Ectodermal cell (in vitro differentiated cells): ENCODE measurements at regions not wholly inside any gene's neighbourhood (a gene's known extent, or its start where the extent isn't known, plus 50 kb on each side); places are given as distances from the start of the nearest gene placed in this dataset.
"Not testable (repeated sequence)": the region's sequence is repeated elsewhere in the genome, so short reads cannot be mapped to it uniquely, and the experiment has no call there.

Source experiments
- H3K27ac ChIP-seq: 2 replicates; pipeline ENCODE4 v1.7.0; 2013; ENCODE audit warnings: mild to moderate bottlenecking, low read depth, low read length; ENCODE audit not compliant: insufficient read depth, poor library complexity, severe bottlenecking
- H3K27me3 ChIP-seq: 2 replicates; pipeline ENCODE4 v1.7.0; 2013; ENCODE audit warnings: mild to moderate bottlenecking, low read length; ENCODE audit not compliant: insufficient read depth, control insufficient read depth, poor library complexity, severe bottlenecking
- H3K36me3 ChIP-seq: one replicate; pipeline ENCODE4 v1.7.0; 2013; ENCODE audit warnings: low read length; ENCODE audit not compliant: control insufficient read depth, insufficient read depth
- H3K4me1 ChIP-seq: one replicate; pipeline ENCODE4 v1.7.0; 2013; ENCODE audit warnings: low read length; ENCODE audit not compliant: control insufficient read depth, insufficient read depth
- H3K4me3 ChIP-seq: 2 replicates; pipeline ENCODE4 v1.7.0; 2013; ENCODE audit warnings: low read depth, low read length, control low read depth; ENCODE audit not compliant: insufficient read depth
- H3K9me3 ChIP-seq: 2 replicates; pipeline ENCODE4 v1.7.0; 2013; ENCODE audit warnings: mild to moderate bottlenecking, low read length, moderate library complexity; ENCODE audit not compliant: control insufficient read depth
- WGBS, 2 experiments: methylation state at CpG; one replicate each; pipeline ENCODE4 v1.1.7; 2013; ENCODE audit warnings: missing lambda C conversion rate in 2 of 2; 5-methylcytosine and 5-hydroxymethylcytosine counted together

GRCh38 chr13:90838317-90838960 is 509.0 kb upstream of the MIR17HG start:
- WGBS, 2 experiments: 80 to 97% methylated on average over 1 to 4 of the region's 4 CpGs

GRCh38 chr13:90839061-90839460 is 508.4 kb upstream of the MIR17HG start:
- Histone ChIP-seq H3K27ac (no peak overlapping the region), H3K36me3 (no peaks in the 10 kb centered on the region), H3K9me3 (no peaks in the 10 kb centered on the region), H3K4me1 (no peaks in the 10 kb centered on the region), H3K4me3 (no peak overlapping the region), H3K27me3 (no peaks in the 10 kb centered on the region)

More at GRCh38 chr13:90838317-90838960, 509.0 kb upstream of the MIR17HG start:
- H3K36me3 ChIP-seq: no peaks in the 10 kb centered on the region
- H3K9me3 ChIP-seq: no peaks in the 10 kb centered on the region
- no peak overlapping the region for H3K4me3 ChIP-seq
- H3K27ac ChIP-seq: no peak overlapping the region
- H3K27me3 ChIP-seq: no peaks in the 10 kb centered on the region
- H3K4me1 ChIP-seq: no peaks in the 10 kb centered on the region

- Histone ChIP-seq H3K4me3 (no peak overlapping the region), H3K27me3 (no peaks in the 10 kb centered on the region), H3K27ac (no peak overlapping the region), H3K9me3 (no peaks in the 10 kb centered on the region), H3K4me1 (no peaks in the 10 kb centered on the region), H3K36me3 (no peaks in the 10 kb centered on the region)
- 83 to 93% methylated on average over 1 of the region's 1 CpG for WGBS, 2 experiments
Observed at GRCh38 chr13:90846936-90847335, 500.6 kb upstream of the MIR17HG start.

GRCh38 chr13:90853666-90854065 is 493.8 kb upstream of the MIR17HG start:
- not testable (repeated sequence) for H3K36me3 ChIP-seq, H3K9me3 ChIP-seq, H3K27ac ChIP-seq, H3K4me3 ChIP-seq, H3K4me1 ChIP-seq, H3K27me3 ChIP-seq
- 73 to 80% methylated on average over 10 of the region's 10 CpGs for WGBS, 2 experiments

- Histone ChIP-seq H3K4me3 (no peak overlapping the region), H3K4me1 (no peaks in the 10 kb centered on the region), H3K27me3 (no peaks in the 10 kb centered on the region), H3K9me3 (no peaks in the 10 kb centered on the region), H3K27ac (no peak overlapping the region), H3K36me3 (no peaks in the 10 kb centered on the region)
- WGBS, 2 experiments: 67% methylated on average over 1 of the region's 1 CpG; no CpG with 5 or more reads in 1 of the 2 experiments
Observed at GRCh38 chr13:90857921-90858320, 489.6 kb upstream of the MIR17HG start.

- Histone ChIP-seq H3K4me1 (no peaks in the 10 kb centered on the region), H3K27ac (no peak overlapping the region), H3K36me3 (no peaks in the 10 kb centered on the region), H3K27me3 (no peaks in the 10 kb centered on the region), H3K4me3 (no peak overlapping the region), H3K9me3 (no peaks in the 10 kb centered on the region)
- WGBS, 2 experiments: 94 to 97% methylated on average over 2 of the region's 2 CpGs
Observed at GRCh38 chr13:90866006-90866405, 481.5 kb upstream of the MIR17HG start.

- Histone ChIP-seq H3K4me3 (no peak overlapping the region), H3K36me3 (no peaks in the 10 kb centered on the region), H3K27ac (no peak overlapping the region), H3K4me1 (no peaks in the 10 kb centered on the region), H3K27me3 (no peaks in the 10 kb centered on the region), H3K9me3 (no peaks in the 10 kb centered on the region)
- WGBS, 2 experiments: 7 to 14% methylated on average over 4 of the region's 4 CpGs
Observed at GRCh38 chr13:90867336-90867683, 480.2 kb upstream of the MIR17HG start.

GRCh38 chr13:90868321-90868920 is 479.1 kb upstream of the MIR17HG start:
- no peaks in the 10 kb centered on the region for H3K9me3 ChIP-seq
- H3K4me1 ChIP-seq: no peaks in the 10 kb centered on the region
- H3K27me3 ChIP-seq: no peaks in the 10 kb centered on the region
- no peak overlapping the region for H3K4me3 ChIP-seq
- WGBS, 2 experiments: 77 to 92% methylated on average over 2 of the region's 2 CpGs
- no peak overlapping the region for H3K27ac ChIP-seq
- no peaks in the 10 kb centered on the region for H3K36me3 ChIP-seq

GRCh38 chr13:90869580-90869979 is 477.9 kb upstream of the MIR17HG start:
- WGBS, 2 experiments: 76 to 82% methylated on average over 2 of the region's 2 CpGs
- Histone ChIP-seq H3K4me1 (no peaks in the 10 kb centered on the region), H3K27ac (no peak overlapping the region), H3K27me3 (no peaks in the 10 kb centered on the region), H3K9me3 (no peaks in the 10 kb centered on the region), H3K36me3 (no peaks in the 10 kb centered on the region), H3K4me3 (no peak overlapping the region)

- 71 to 85% methylated on average over 4 of the region's 4 CpGs for WGBS, 2 experiments
- H3K9me3 ChIP-seq: no peaks in the 10 kb centered on the region
- H3K4me1 ChIP-seq: no peaks in the 10 kb centered on the region
- no peak overlapping the region for H3K4me3 ChIP-seq
- no peaks in the 10 kb centered on the region for H3K27me3 ChIP-seq
- H3K27ac ChIP-seq: no peak overlapping the region
- no peaks in the 10 kb centered on the region for H3K36me3 ChIP-seq
Observed at GRCh38 chr13:90872491-90873025, 474.9 kb upstream of the MIR17HG start.
